ENCODE measurements at regions not wholly inside any gene's neighbourhood (a gene's known extent, or its start where the extent isn't known, plus 50 kb on each side); places are given as distances from the start of the nearest gene placed in this dataset.

DNA sequence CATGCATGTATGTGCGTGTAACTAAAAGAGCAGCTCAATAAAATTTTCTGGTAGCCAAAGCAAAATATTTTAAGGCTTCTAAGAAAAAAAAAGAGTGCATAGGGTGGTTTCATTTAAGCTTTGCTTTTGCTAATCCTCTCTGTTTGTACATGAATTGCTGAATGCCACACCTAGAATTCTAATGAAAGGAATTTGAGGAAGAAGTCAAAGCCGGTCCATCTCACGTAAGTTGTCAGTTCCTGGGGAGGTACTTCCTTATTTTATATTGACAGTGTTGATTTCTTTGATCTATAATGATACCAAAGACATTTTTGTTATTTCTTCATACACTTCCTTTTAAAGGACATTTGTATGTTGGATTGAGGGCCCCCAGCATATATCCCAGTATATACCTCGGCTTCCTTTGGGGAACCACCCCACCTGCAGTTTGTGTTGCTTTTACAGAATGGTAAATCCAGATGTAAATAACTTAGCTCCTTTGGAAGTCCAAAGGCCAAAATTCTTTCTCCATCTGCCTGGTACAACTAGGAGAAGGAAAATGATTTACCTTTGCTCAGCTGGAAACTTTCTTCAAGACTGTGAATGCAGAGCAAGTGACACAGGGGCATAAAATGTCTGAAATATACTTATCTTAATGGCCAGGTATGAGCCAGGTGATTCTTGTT is 420.9 kb upstream of the ATP2B1 start:
- no peak for DNase-seq (ENCODE audit: low read depth)

DNA sequence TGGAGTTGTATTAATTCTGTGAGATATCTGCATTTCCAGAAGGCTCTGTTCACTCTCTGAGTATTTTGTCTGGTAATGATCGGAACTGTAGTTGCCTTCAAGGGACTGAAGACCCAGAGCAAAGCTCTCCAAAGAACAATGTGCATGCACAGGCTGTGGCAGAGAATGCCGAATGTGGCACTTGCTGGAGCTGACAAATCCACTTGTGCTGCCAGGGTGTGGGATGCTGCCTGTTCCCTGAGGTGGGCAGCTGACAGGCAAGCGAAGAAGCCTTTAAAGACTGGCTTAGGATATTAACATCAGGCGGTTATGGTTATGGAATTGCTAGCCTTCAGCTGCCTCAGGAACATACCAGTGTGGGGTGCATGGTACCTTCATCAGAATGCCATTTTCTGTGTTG is 419.9 kb upstream of the ATP2B1 start:
- DNase-seq (ENCODE audit: low read depth) = no peak

DNA sequence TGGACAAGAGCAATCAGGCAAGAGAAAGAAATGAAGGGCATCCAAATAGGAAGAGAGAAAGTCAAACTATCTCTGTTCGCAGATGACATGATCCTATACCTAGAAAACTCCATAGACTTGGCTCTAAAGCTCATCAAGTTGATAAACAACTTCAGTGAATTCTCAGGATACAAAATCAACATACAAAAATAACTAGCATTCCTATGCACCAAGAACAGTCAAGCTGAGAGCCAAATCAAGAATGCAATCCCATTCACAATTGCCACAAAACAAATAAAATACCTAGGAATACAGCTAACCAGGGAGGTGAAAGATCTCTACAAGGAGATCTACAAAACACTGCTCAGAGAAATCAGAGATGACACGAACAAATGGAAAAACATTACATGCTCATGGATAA is 417.5 kb upstream of the ATP2B1 start:
- DNase-seq (ENCODE audit: low read depth) = peak; percentile 28

DNA sequence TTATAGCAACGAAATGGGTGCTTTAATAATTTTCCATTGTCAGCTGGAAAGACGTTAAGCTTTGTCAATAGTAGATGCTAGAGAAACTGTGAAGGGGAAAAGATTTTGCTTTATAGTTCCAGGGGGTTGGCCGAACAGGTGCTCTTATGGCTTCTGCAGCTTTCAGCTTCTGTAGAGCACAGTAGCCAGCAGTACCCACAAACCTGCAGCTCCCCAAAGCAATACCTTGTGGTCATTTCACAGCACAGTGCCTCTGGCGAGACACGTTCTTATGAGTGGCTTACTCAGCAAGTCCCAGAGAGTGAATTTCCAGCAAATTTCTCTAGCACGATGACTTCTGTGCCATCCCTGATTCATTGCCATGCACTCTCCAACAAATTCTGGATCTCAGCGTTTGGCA is 416.3 kb upstream of the ATP2B1 start:
- DNase-seq (ENCODE audit: low read depth) = no peak

DNA sequence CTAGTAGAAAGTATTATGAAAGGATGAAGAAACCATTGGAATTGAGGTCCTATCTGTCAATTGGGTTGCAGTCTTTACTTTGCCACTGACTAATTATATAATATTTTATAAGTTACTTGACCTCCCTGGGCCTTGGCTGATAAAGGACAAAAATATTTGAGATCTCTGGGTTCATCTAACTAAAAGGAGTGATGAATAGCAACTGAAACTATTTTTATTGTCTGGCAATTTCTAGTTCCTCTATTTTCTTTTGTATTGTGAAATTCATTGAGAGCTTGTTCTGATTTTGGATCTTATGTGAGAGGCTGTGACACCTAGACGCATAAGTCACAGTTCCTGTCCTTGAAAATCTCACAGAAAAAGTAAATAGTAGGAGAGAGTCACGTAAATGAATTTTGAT is 415.7 kb upstream of the ATP2B1 start:
- peak; percentile 68 for DNase-seq (ENCODE audit: low read depth)

DNA sequence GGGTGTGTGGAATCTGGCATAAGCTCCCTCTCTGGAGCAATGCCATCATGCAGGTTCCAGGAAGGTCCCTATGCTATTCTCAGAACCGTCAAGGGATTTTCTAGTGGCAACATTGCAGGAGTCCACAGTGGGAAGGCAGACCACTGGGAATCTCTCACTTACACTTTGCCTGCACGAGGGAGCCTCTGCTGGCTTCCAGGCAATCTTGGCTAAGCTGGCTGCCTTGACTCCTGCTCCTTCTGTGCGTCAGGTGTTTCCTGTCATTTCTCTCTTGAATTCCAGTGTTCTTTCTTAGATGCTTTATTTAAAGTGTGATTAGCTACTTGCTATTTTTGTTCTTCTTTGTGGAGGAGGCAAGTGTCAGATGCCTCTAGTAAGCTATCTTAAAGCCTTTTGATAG is 414.0 kb upstream of the ATP2B1 start:
- DNase-seq (ENCODE audit: low read depth) = no peak

DNA sequence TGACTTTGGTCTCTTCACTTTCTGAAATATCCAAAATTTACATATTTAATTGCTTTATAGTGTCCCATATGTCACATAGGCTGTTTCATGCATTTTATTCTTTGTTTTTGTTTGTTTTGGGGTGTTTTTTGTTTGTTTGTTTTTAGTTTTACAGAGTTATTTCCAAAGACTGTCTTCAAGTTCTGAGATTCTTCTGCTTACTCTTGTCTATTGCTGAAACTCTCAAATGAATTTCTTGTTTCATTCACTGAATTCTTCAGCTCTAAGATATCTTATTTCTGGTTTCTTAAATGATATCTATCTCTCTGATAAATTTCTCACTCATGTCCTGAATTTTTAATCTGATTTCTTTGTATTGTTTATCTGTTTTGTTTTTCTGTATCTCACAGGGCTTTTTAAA is 412.0 kb upstream of the ATP2B1 start:
- DNase-seq (ENCODE audit: low read depth) = no peak

DNA sequence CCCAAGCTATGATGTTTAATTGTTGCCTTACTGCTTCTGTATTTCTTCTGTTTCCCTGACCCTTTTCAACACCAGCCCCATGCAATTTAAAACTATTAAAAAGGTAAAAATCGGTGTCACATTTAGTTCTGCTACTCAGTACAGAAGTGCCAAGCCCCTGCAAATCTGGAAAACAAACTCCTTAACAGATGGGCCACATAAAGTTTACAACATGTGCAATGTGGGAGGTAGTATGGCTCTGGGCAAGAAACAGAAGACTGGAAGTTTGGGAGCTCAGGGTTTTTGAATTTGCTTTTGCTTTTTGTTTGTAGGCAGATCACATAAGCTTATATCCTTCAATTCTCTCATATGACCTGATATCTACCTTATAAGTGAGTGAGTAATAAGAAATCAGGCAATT is 404.0 kb upstream of the ATP2B1 start:
- no peak for DNase-seq (ENCODE audit: low read depth)

DNA sequence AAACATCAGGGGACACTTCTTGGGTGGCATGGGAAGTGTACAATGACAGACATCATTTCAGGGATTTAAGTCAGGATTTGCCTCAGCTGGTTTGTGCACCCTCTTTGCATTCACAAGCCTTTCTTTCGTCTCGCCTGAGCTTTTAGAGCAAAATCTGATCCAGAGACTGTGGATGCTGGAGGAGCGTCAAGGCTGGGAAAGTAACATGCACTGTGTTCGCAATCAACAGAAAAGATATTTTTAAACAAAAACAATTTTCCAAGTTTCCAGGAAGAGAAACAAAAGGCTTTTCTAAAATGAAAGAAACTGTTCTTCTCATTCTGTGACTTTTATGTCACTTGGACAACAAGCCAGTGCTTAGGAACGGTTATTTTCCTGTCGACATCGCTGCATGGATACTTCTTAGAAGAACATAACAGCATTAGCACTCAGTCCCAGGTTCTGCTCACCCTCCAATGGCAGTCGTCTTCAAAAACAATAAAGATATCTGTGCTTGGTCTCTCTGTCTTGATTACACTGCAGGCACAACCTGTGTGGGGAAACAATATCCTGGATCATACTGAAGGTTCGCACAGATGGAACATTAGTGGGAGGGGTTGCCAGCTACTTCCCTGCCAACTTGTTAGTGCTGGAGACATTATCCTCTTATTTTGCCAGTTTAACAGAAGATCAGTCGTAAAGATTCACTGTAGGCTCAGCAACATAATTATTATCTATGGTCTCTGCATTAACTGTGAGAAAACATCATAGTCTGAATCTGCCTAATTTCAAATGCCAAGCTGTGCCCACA is 403.3 kb upstream of the ATP2B1 start:
- DNase-seq (ENCODE audit: low read depth) = no peak

DNA sequence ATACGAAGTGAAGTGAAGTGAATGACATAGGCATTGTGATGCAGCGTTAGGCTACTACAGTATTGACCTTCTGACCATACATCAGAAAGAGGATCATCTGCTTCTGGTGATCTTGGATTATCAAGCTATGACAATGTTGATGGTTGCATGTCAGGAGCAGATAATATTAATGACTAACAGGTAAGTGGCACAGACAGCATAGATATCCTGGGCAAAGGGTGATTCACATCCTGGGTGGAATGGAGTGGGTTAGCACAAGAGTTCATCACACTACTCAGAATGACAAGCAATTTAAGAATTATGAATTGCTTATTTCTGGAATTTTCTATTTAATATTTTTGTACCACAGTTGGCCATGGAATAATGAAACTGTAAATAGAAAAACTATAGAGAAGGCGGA is 397.9 kb upstream of the ATP2B1 start:
- no peak for DNase-seq (ENCODE audit: low read depth)

DNA sequence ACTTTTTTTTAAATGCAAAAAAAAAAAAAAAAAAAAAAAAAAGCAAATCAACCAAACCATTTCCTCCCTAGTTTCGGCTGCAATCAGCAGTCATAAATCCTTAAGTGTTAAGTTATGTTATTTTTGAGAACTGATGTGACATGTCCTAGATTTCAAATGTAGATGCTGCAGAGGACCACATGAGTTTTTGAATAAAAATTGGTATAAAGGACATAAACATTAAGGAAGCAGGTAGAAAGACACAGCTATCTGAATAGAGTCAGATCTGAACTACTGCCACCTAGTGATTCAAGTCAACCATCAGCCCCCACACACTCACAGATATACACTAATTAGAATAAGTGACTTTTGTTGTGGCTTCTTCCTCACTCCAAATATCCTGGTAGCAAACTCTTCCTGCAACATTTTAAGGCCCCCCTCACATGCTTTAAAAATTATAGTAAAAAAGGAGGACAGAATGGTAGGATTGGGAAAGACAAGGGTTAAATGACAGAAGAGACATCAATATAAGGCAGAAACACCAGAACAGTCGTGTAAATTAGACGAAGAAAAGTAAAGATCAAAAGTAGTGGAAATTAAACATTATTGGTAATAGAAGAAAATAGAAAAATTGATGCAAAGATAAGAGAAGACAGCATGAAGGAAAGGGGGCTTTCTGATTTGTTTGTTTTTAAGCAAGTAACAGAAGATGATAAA is 394.5 kb upstream of the ATP2B1 start:
- DNase-seq (ENCODE audit: low read depth) = peak; percentile 61

DNA sequence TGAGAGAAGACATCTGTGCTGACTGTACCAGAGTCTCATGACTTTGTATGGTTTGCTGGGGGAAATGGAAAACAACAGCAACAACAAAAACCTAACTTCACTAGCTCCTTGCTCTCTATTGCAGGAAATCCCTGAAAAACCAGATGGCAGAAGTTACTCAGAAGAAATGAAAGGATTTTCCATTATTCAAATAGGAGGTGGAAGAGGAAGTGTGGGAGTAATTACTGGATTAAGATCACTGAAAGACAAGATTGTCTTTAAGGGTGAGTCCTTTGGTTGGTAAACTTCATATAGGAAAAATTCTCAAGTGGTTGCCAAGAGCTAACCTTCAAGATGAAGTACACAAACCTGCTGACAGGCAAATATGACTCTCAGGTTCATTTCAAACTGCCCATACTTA is 391.9 kb upstream of the ATP2B1 start:
- DNase-seq (ENCODE audit: low read depth) = no peak

DNA sequence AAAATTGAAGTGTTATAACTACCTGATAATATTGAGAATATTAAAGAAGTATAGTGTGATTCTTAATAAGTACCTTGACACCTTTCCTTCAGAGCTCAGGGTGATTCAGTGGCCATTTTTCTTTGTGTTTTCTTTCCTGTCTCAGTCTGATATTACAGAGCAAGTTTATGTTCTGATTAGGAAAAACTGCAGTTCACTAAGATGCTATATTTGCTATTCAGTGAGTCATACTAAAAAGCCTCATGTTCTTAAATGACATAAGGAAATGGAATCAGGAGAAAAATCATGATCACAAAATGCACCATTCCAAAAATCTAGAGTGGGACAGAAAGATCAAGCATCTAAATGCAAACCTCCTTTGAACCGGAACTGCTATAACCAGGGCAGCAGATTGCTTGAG is 390.6 kb upstream of the ATP2B1 start:
- peak; percentile 55 for DNase-seq (ENCODE audit: low read depth)

DNA sequence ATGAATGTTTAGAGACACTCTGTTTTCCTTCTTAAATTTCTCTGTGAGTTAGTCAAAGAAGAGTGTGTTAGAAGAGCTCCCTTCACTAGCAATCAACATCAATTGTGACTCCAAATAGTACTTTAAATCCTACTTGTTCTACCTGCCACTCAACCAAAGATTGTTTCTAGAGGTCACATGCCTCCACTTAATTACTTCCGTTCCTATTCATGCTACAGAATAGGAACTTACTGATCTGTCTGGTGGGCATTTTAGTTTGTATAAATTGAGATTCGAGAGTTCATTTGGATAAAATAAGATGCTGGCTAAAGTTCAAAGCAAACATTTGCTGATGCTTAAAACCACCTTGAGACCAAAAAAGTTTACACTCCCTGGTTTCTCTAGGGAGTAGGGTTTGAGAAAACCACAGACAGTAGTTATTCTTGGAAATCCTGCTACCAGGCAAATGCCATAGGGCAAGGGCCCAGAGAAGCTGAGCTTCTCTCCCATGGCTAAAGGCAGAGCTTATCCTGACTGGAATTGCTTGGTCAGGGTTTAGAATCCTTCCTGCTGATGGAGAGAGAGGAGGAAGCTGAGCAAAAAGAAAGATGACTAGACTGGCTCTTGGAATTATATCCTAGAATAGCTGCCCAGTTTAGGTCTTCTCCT is 389.6 kb upstream of the ATP2B1 start:
- DNase-seq (ENCODE audit: low read depth) = peak; percentile 24

DNA sequence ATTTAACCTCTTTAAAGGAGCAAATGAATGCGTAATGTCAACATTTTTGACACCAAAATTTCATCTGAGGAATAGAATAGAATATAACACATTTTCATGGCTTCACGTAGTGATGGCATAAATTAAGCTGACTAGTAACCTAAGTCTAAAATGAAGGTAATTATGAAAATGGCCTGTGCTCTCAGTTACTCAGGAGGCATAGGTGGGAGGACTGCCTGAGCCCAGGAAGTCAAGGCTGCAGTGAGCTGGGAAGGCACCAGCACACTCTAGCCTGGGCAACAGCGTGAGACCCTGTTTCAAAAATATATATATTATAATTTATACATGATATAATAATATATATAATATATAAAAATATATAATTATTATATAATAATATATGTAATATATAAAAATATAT is 383.2 kb upstream of the ATP2B1 start:
- DNase-seq (ENCODE audit: low read depth) = no peak

DNA sequence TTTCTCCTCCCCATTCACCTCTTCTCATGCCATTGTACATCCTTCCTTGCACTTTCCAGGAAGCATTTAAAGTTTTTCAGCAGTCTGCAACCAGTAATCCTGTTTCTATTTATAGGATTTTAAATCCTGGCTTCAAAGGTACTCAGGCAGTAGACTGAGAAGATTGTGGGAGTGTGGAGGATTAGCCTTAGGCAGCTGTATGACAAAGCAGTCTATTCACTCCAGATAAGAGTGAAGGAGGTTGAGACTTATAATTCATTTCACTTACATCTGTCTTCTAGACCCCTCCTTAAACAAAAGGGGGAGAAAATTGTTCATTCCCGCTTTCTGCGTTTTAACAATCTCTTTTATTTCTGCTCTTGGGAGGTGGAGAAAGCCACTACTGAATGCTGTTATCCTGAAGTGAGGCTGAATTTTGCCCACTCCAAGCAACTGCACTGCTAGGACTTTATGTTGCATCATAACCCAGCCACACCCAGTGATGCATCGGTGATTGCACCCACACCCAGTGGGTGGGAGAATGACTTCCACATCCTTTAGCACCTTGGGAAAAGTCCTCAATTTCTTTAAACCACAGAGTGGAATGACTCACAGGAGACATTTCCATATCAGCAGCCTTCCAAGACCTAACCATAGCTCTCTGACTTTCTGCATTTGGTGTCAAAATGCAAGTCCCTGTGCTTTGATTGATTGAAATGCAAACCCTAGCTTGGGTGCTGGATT is 382.5 kb upstream of the ATP2B1 start:
- peak; percentile 90 for DNase-seq (ENCODE audit: low read depth)

DNA sequence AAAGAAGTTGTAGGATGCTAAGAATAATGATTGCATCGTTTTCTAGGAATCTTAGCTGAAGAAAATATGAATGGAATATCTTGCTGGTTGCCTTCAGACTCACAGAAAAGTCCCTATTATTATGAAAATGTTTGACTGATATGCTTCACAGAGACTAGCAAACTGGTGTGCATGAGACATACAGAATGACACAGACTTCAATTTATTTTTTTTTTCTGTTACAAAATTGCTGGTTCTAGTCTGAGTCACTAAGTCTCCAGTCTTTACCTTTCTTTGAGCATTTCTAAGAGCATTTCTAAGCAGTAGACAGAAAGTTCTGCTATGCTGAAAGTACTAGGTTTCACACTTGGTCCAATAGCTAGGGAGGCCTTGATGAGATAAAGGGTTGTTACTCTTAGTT is 377.6 kb upstream of the ATP2B1 start:
- peak; percentile 32 for DNase-seq (ENCODE audit: low read depth)

DNA sequence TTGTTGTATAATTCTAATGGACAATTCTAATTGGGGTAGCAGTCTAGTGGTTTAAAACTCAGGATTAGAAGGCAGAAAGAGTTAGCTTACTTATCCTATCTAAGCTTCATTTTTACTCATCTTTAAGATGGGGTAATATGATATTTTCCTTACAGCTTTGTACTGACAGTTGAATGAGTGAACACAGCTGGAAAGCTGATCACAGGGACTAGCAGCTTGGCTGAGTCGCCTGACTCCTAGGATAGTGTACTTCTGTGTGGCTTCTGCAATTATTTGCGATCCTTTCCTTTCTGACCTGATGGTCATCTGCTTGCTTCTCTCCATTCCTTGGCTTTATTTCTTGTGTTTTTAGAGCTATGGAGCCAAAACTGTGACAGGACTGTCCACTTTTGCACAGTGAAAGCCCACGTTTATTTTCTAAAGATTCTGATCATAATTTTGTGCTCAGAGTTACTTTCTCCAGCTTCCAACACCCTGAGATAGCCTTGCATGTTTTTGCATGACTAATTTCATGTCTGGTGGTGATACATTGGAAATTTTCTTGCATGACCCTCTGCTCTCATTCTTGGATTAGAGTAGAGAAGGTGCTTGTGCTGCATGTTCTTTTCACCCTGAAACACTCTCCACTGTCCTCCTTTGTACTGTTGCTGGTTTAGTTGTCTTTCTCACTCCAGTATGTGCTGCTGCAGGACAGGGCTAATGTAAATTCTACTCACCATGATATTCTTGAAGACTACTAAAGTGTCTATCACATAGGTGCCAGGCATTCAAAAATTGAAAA is 377.0 kb upstream of the ATP2B1 start:
- DNase-seq (ENCODE audit: low read depth) = peak; percentile 25

DNA sequence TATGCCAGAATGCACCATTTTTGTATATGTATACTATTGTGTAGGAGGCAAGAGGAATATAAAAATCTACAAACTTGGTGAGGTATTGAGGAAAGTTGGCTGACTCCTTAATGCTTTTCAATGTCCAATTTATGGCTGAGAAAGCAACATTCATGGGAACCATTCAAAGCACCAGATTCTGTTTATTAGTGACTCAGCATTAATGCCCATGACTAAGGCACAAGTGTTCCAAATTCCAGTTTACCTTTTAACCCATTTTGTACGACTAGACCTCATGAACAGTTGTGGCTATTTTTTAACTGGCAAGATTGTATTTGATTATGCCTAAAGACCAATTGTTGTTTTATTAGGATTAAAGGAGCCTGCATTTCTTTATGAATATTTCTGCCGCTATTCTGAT is 375.4 kb upstream of the ATP2B1 start:
- no peak for DNase-seq (ENCODE audit: low read depth)

DNA sequence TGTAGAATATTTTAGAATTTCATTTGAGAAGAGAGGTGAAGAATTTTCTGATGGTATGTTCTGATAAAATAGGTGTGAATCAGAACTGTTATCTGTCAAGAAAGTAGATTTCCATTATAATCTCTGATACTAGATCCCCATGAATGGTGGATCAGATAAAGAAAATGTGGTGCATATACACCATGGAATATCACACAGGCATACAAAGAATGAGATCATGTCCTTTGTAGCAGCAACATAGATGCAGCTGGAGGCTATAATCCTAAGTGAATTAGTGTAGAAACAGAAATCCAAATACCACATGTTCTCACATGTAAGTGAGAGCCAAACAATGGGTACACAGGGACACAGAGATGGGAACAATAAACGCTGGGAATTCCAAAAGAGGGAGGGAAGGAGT is 372.0 kb upstream of the ATP2B1 start:
- DNase-seq (ENCODE audit: low read depth) = no peak

DNA sequence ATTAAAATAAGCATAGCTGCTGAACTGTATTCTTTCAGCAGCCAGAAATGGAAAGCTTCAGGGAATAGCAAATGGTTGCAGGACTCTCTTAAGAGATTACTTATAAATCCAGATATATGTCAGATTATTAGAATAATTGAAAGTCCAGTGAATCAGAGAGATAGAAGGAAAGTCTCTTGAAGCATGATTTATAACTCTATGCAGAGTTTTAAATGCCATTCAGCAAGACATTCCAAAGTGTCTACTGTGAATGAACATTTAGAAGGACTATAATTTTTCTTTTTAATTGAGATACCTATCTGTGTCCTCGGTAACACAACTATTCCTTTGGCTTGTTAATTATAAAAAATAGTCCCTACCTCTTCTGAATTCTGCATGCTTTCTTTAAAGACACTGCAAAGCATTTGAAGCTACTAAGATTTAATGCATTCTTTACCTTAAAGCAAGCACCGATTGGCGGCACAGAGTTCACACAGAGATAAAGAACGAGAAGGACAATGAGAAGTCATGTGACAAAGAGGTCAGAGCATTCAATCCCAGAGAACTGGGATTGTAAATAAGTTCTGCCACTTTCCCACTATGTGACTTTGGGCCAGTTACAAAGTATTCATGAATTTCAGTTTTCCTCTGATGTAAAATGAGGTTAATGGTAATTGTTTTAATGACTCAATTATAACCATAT is 371.0 kb upstream of the ATP2B1 start:
- DNase-seq (ENCODE audit: low read depth) = no peak

Data from EH (cell line).